ENCODE measurements at regions not wholly inside any gene's neighbourhood (a gene's known extent, or its start where the extent isn't known, plus 50 kb on each side); places are given as distances from the start of the nearest gene placed in this dataset.

GRCh38 chr10:111439034-111439842 lies 362.4 kb downstream of the ADRA2A start:
- DNase-seq (ENCODE audit: low spot score in 2 of 2), result no peak
- H3K27ac ChIP-seq, result no peak overlapping the region
- H3K4me1 ChIP-seq, result peaks cover 3% of the 10 kb centered on the region
- TF ChIP-seq POLR2A (IDR thresholded peaks at IDR 0.05) (no peak), POLR2AphosphoS5 (IDR thresholded peaks at IDR 0.05) (no peak), CTCF (IDR thresholded peaks at IDR 0.05) (no peak), EP300 (IDR thresholded peaks at IDR 0.05) (no peak)
- H3K36me3 ChIP-seq, result no peaks in the 10 kb centered on the region
- no peak overlapping the region for H3K4me3 ChIP-seq
- H3K9me3 ChIP-seq, result no peaks in the 10 kb centered on the region
- no peaks in the 10 kb centered on the region for H3K27me3 ChIP-seq
- 91% methylated on average over 3 of the region's 3 CpGs for WGBS

DNA sequence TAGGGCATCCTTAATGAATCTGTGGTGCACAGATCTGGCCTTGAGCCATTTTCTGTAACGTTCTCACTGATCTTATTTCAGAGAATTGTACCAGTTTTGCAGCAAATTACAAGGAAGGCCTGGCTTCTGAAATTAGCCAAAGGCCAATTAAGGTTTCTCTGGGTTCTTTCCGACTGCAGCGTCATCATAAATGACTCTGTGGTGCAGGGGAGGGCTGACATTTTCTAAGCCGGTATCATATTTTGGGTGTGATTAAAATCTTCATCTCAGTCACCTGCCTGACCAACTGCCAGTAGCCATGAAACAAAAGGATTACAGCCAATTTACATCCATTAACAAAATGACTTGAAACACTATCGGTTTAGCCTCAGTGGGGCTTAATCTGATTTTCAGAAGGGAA lies 363.7 kb downstream of the ADRA2A start:
- TF ChIP-seq POLR2AphosphoS5 (IDR thresholded peaks at IDR 0.05) (no peak), CTCF (IDR thresholded peaks at IDR 0.05) (no peak), POLR2A (IDR thresholded peaks at IDR 0.05) (no peak), EP300 (IDR thresholded peaks at IDR 0.05) (no peak)
- no peak for DNase-seq (ENCODE audit: low spot score in 2 of 2)
- WGBS, result 74% methylated on average over 5 of the region's 5 CpGs
- Histone ChIP-seq H3K4me3 (no peak overlapping the region), H3K36me3 (no peaks in the 10 kb centered on the region), H3K9me3 (no peaks in the 10 kb centered on the region), H3K4me1 (peaks cover 2% of the 10 kb centered on the region), H3K27me3 (no peaks in the 10 kb centered on the region), H3K27ac (no peak overlapping the region)

DNA sequence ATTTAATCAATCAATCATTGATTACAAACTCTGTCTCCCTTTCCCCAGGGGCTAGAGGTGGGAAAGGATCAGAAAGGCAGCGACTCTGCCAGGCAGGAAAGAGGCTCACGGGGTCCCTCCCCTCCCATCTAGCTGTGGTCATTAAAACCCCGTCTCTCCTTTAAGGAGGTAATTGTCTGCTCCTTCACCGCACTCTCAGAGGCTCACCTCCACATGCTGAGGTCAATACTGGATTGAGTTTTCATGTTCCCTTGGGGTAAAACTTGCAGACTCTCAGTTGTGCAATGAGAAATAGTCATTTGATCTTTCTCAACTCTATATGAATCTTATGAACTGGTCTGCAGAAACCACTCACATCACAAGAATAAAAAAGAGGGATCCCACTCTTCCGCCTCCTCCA lies 368.8 kb downstream of the ADRA2A start:
- Histone ChIP-seq H3K4me3 (no peak overlapping the region), H3K27me3 (no peaks in the 10 kb centered on the region), H3K4me1 (no peaks in the 10 kb centered on the region), H3K27ac (no peak overlapping the region), H3K36me3 (no peaks in the 10 kb centered on the region), H3K9me3 (no peaks in the 10 kb centered on the region)
- no peak for DNase-seq (ENCODE audit: low spot score in 2 of 2)
- no peak for TF ChIP-seq CTCF (IDR thresholded peaks at IDR 0.05)
- no peak for TF ChIP-seq POLR2A (IDR thresholded peaks at IDR 0.05)
- no peak for TF ChIP-seq POLR2AphosphoS5 (IDR thresholded peaks at IDR 0.05)
- TF ChIP-seq EP300 (IDR thresholded peaks at IDR 0.05), result no peak
- 36% methylated on average over 5 of the region's 5 CpGs for WGBS

DNA sequence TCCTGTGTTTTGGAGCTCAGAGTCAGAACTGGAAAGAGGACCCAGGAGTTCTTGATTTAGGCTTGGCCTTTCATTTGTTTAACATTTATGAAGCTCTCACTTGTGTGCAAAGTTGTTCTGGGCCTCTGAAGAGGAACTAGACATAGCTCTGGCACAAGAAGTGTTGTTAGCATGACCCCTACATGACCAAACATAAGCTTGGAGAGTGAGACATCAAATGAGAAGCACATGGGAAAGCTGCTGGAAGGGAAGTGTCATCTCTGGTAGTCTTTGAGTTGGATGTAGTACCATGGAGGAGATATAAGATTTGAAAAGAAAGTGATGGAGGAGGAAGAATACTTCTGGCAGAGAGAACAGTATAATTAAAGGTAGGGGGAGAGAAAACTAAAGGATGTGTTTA lies 370.1 kb downstream of the ADRA2A start:
- no peaks in the 10 kb centered on the region for H3K4me1 ChIP-seq
- TF ChIP-seq POLR2AphosphoS5 (IDR thresholded peaks at IDR 0.05), result no peak
- no peak for TF ChIP-seq CTCF (IDR thresholded peaks at IDR 0.05)
- TF ChIP-seq POLR2A (IDR thresholded peaks at IDR 0.05), result no peak
- TF ChIP-seq EP300 (IDR thresholded peaks at IDR 0.05), result no peak
- H3K9me3 ChIP-seq, result no peaks in the 10 kb centered on the region
- no peak for DNase-seq (ENCODE audit: low spot score in 2 of 2)
- H3K4me3 ChIP-seq, result no peak overlapping the region
- no peaks in the 10 kb centered on the region for H3K36me3 ChIP-seq
- no peaks in the 10 kb centered on the region for H3K27me3 ChIP-seq
- H3K27ac ChIP-seq, result no peak overlapping the region

DNA sequence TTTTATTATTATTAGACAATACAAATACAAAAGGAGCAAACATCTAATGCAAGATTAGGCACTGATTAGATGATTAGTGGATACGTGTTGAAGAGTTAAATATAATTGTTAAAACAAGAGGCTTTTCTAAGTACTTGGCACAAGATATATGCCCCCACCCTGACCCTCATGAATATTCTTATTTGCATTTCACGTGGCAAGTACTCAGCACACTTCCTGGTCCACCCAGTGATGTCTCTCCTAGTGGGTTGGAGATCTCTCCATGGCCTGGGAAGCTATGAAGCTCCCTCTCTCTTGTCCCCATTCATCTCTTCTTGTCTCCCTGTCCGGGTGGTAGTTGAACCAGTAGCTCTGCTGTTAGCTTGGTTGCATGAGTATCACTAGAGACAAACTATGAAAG lies 375.3 kb downstream of the ADRA2A start:
- 67% methylated on average over 3 of the region's 3 CpGs for WGBS
- Histone ChIP-seq H3K36me3 (no peaks in the 10 kb centered on the region), H3K9me3 (no peaks in the 10 kb centered on the region), H3K4me1 (no peaks in the 10 kb centered on the region), H3K27me3 (no peaks in the 10 kb centered on the region), H3K4me3 (no peak overlapping the region), H3K27ac (no peak overlapping the region)
- no peak for DNase-seq (ENCODE audit: low spot score in 2 of 2)
- TF ChIP-seq POLR2A (IDR thresholded peaks at IDR 0.05), result no peak
- TF ChIP-seq POLR2AphosphoS5 (IDR thresholded peaks at IDR 0.05), result no peak
- no peak for TF ChIP-seq EP300 (IDR thresholded peaks at IDR 0.05)
- TF ChIP-seq CTCF (IDR thresholded peaks at IDR 0.05), result no peak
